ENCODE measurements at regions not wholly inside any gene's neighbourhood (a gene's known extent, or its start where the extent isn't known, plus 50 kb on each side); places are given as distances from the start of the nearest gene placed in this dataset.

GRCh38 chr12:92324849-92325500 lies 179.3 kb upstream of the BTG1 start:
- no TSS peak for BruUV-seq (replicated peaks)
- no peaks in the 10 kb centered on the region for H3K4me1 Mint-ChIP-seq (ENCODE audit: insufficient read depth, unreplicated experiment)
- no peaks in the 10 kb centered on the region for H3K36me3 Mint-ChIP-seq (ENCODE audit: insufficient read depth, unreplicated experiment)
- no peak for DNase-seq (ENCODE audit: unreplicated experiment)
- CTCF ChIA-PET: interaction anchor here (0.5 to 1.1 kb wide), 2 partner anchors 71 to 78 kb away, joined by 3 read pairs; no protein-coding TSS in a partner anchor
- intact Hi-C loops (cut with micrococcal nuclease): no loop called here
- no peak overlapping the region for H3K27ac Mint-ChIP-seq (ENCODE audit: low read depth, unreplicated experiment)
- TF ChIP-seq, protein P1, sequence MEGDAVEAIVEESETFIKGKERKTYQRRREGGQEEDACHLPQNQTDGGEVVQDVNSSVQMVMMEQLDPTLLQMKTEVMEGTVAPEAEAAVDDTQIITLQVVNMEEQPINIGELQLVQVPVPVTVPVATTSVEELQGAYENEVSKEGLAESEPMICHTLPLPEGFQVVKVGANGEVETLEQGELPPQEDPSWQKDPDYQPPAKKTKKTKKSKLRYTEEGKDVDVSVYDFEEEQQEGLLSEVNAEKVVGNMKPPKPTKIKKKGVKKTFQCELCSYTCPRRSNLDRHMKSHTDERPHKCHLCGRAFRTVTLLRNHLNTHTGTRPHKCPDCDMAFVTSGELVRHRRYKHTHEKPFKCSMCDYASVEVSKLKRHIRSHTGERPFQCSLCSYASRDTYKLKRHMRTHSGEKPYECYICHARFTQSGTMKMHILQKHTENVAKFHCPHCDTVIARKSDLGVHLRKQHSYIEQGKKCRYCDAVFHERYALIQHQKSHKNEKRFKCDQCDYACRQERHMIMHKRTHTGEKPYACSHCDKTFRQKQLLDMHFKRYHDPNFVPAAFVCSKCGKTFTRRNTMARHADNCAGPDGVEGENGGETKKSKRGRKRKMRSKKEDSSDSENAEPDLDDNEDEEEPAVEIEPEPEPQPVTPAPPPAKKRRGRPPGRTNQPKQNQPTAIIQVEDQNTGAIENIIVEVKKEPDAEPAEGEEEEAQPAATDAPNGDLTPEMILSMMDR (IDR thresholded peaks at IDR 0.05; ENCODE audit: unreplicated experiment): no peak
- no peaks in the 10 kb centered on the region for H3K27me3 Mint-ChIP-seq (ENCODE audit: insufficient read depth, unreplicated experiment)
- H3K4me3 Mint-ChIP-seq (ENCODE audit: unreplicated experiment): no peak overlapping the region
- POLR2A ChIA-PET: interaction anchor here (1.0 kb wide), 1 partner anchor 53 kb away, joined by 3 read pairs; no protein-coding TSS in a partner anchor
- H3K9me3 Mint-ChIP-seq (ENCODE audit: unreplicated experiment): no peaks in the 10 kb centered on the region

GRCh38 chr12:92312463-92312964 lies 166.9 kb upstream of the BTG1 start:
- CTCF ChIA-PET: interaction anchor here (0.5 kb wide), 1 partner anchor 66 kb away, joined by 3 read pairs; no protein-coding TSS in a partner anchor
- POLR2A ChIA-PET: no interaction called here
- no TSS peak for BruUV-seq (replicated peaks)

DNA sequence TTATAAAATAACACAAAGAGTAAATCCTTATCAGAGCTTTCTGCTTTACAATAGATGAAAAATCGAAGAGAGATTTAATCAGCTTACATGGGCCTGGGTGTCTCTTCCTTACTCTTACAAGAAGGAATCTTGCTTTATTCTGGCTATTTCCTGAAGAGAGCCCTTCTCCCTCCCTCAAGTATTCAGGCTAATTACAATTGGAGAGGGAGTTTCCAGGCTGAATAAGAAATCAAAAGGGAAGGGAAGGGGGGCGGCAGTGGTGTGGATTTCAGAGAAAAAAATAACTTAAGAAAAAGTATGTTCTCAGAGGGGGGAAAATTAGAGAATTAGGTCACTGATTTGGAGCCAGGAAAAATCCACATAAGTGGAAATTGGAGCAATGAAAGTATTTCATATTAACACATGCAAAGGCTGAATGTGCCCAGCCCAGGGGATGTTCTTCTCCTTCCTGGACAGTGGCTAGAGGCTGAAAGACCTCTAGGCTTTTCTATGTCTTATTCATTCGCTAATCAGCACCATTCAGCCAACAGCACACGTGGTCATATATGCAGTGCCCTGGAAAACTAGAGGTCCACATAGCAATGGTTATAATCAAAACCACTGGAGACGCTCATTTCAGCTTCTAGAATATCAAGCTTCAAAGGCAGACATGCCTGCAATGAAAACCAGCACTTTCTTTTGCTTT lies 158.9 kb upstream of the BTG1 start:
- no TSS peak for BruUV-seq (replicated peaks)
- TF ChIP-seq, protein P1 (IDR thresholded peaks at IDR 0.05; ENCODE audit: unreplicated experiment): no peak
- POLR2A ChIA-PET: interaction anchor here (0.9 kb wide), 1 partner anchor 226 kb away, joined by 4 read pairs; no protein-coding TSS in a partner anchor

More at GRCh38 chr12:92312463-92312964, 166.9 kb upstream of the BTG1 start:
- DNase-seq (ENCODE audit: unreplicated experiment): no peak
- H3K4me1 Mint-ChIP-seq (ENCODE audit: insufficient read depth, unreplicated experiment): no peaks in the 10 kb centered on the region
- H3K27me3 Mint-ChIP-seq (ENCODE audit: insufficient read depth, unreplicated experiment): no peaks in the 10 kb centered on the region
- TF ChIP-seq, protein P1 (IDR thresholded peaks at IDR 0.05; ENCODE audit: unreplicated experiment): no peak
- no peak overlapping the region for H3K27ac Mint-ChIP-seq (ENCODE audit: low read depth, unreplicated experiment)
- intact Hi-C loops (cut with micrococcal nuclease): no loop called here
- no peaks in the 10 kb centered on the region for H3K36me3 Mint-ChIP-seq (ENCODE audit: insufficient read depth, unreplicated experiment)
- H3K4me3 Mint-ChIP-seq (ENCODE audit: unreplicated experiment): no peak overlapping the region
- H3K9me3 Mint-ChIP-seq (ENCODE audit: unreplicated experiment): no peaks in the 10 kb centered on the region

GRCh38 chr12:92302041-92302829 lies 156.6 kb upstream of the BTG1 start:
- no peaks in the 10 kb centered on the region for H3K4me1 Mint-ChIP-seq (ENCODE audit: insufficient read depth, unreplicated experiment)
- intact Hi-C loops (cut with micrococcal nuclease): no loop called here
- TF ChIP-seq, protein P1 (IDR thresholded peaks at IDR 0.05; ENCODE audit: unreplicated experiment): no peak
- no peaks in the 10 kb centered on the region for H3K9me3 Mint-ChIP-seq (ENCODE audit: unreplicated experiment)
- H3K4me3 Mint-ChIP-seq (ENCODE audit: unreplicated experiment): no peak overlapping the region
- no peaks in the 10 kb centered on the region for H3K27me3 Mint-ChIP-seq (ENCODE audit: insufficient read depth, unreplicated experiment)
- BruUV-seq (replicated peaks): no TSS peak
- no peak overlapping the region for H3K27ac Mint-ChIP-seq (ENCODE audit: low read depth, unreplicated experiment)
- DNase-seq (ENCODE audit: unreplicated experiment): no peak
- H3K36me3 Mint-ChIP-seq (ENCODE audit: insufficient read depth, unreplicated experiment): no peaks in the 10 kb centered on the region
- CTCF ChIA-PET: no interaction called here
- POLR2A ChIA-PET: no interaction called here

More for the DNA sequence above, 158.9 kb upstream of the BTG1 start:
- H3K9me3 Mint-ChIP-seq (ENCODE audit: unreplicated experiment): no peaks in the 10 kb centered on the region
- CTCF ChIA-PET: no interaction called here
- no peaks in the 10 kb centered on the region for H3K27me3 Mint-ChIP-seq (ENCODE audit: insufficient read depth, unreplicated experiment)
- H3K4me1 Mint-ChIP-seq (ENCODE audit: insufficient read depth, unreplicated experiment): no peaks in the 10 kb centered on the region
- H3K4me3 Mint-ChIP-seq (ENCODE audit: unreplicated experiment): no peak overlapping the region
- DNase-seq (ENCODE audit: unreplicated experiment): no peak
- intact Hi-C loops (cut with micrococcal nuclease): no loop called here
- no peak overlapping the region for H3K27ac Mint-ChIP-seq (ENCODE audit: low read depth, unreplicated experiment)
- H3K36me3 Mint-ChIP-seq (ENCODE audit: insufficient read depth, unreplicated experiment): no peaks in the 10 kb centered on the region

Measured in MCF 10A (cell line).